Hematopoietic multipotent progenitor cell treated with erythropoietin and hydrocortisone succinate and interleukin-3 and kit ligand, for 15 days (in vitro differentiated cells): ENCODE measurements at regions not wholly inside any gene's neighbourhood (a gene's known extent, or its start where the extent isn't known, plus 50 kb on each side); places are given as distances from the start of the nearest gene placed in this dataset.

Experiments
- DNase-seq: peaks from one replicate; pipeline ENCODE4 v3.0.0-alpha.2; 2015; ENCODE audit warnings: low spot score

- DNase-seq: no peak
Observed at GRCh38 chr13:88592105-88592504, 920.9 kb downstream of the SLITRK5 start.

GRCh38 chr13:88601949-88602348, 930.8 kb downstream of the SLITRK5 start:
- no peak for DNase-seq

GRCh38 chr13:88602786-88603777, 931.9 kb downstream of the SLITRK5 start:
- no peak for DNase-seq

- no peak for DNase-seq
Observed at GRCh38 chr13:88617176-88617575, 946.0 kb downstream of the SLITRK5 start.

GRCh38 chr13:88622362-88622973, 951.3 kb downstream of the SLITRK5 start:
- DNase-seq: no peak

- DNase-seq: no peak
Observed at GRCh38 chr13:88623150-88623549, 952.0 kb downstream of the SLITRK5 start.

- DNase-seq: no peak
Observed at GRCh38 chr13:88627071-88627470, 955.9 kb downstream of the SLITRK5 start.

- no peak for DNase-seq
Observed at GRCh38 chr13:88628882-88629281, 957.7 kb downstream of the SLITRK5 start.

- DNase-seq: no peak
Observed at GRCh38 chr13:88637935-88638334, 966.8 kb downstream of the SLITRK5 start.

GRCh38 chr13:88643233-88643632, 972.1 kb downstream of the SLITRK5 start:
- DNase-seq: no peak

GRCh38 chr13:88648598-88649373, 977.6 kb downstream of the SLITRK5 start:
- no peak for DNase-seq

- DNase-seq: no peak
Observed at GRCh38 chr13:88649855-88650254, 978.7 kb downstream of the SLITRK5 start.

- DNase-seq: no peak
Observed at GRCh38 chr13:88651531-88651930, 980.4 kb downstream of the SLITRK5 start.

GRCh38 chr13:88656751-88657150, 985.6 kb downstream of the SLITRK5 start:
- peak; percentile 18 for DNase-seq

- no peak for DNase-seq
Observed at GRCh38 chr13:88670509-88670908, 999.3 kb downstream of the SLITRK5 start.

- DNase-seq: no peak
Observed at GRCh38 chr13:88674841-88675240, 1003.7 kb downstream of the SLITRK5 start.

GRCh38 chr13:88675347-88675996, 1004.3 kb downstream of the SLITRK5 start:
- DNase-seq: no peak

- DNase-seq: no peak
Observed at GRCh38 chr13:88676016-88676415, 1004.8 kb downstream of the SLITRK5 start.

- no peak for DNase-seq
Observed at GRCh38 chr13:88685459-88685858, 1014.3 kb downstream of the SLITRK5 start.

- no peak for DNase-seq
Observed at GRCh38 chr13:88701551-88701950, 1030.4 kb downstream of the SLITRK5 start.

- DNase-seq: peak; percentile 89
Observed at GRCh38 chr13:88704600-88705275, 1033.6 kb downstream of the SLITRK5 start.
